ENCODE measurements at regions not wholly inside any gene's neighbourhood (a gene's known extent, or its start where the extent isn't known, plus 50 kb on each side); places are given as distances from the start of the nearest gene placed in this dataset.

- Histone ChIP-seq H3K4me1 (ENCODE audit: low read length) (no peaks in the 10 kb centered on the region), H3K9me2 (replicated peaks; ENCODE audit: insufficient read depth, low read length) (no peaks in the 10 kb centered on the region), H3K27me3 (replicated peaks; ENCODE audit: insufficient read depth, low read length) (no peaks in the 10 kb centered on the region), H3K9ac (ENCODE audit: low read length) (no peak overlapping the region), H3F3A (ENCODE audit: insufficient read depth, low read length) (no peaks in the 10 kb centered on the region), H3K9me3 (replicated peaks; ENCODE audit: insufficient read depth, low read length) (no peaks in the 10 kb centered on the region), H3K27ac (ENCODE audit: low read length) (no peak overlapping the region), H3K36me3 (replicated peaks; ENCODE audit: insufficient read depth, low read length) (no peaks in the 10 kb centered on the region), H3K79me2 (ENCODE audit: low read length) (no peaks in the 10 kb centered on the region), H2AFZ (ENCODE audit: low read length) (no peak overlapping the region), H3K4me3 (ENCODE audit: low read length) (no peak overlapping the region), H3K4me2 (ENCODE audit: low read depth, low read length) (no peak overlapping the region), H4K20me1 (ENCODE audit: insufficient read depth, low read length) (no peaks in the 10 kb centered on the region)
- DNase-seq, result no peak
- no peak for TF ChIP-seq EZH2phosphoT487 (IDR thresholded peaks at IDR 0.05; ENCODE audit: low read length)
- TF ChIP-seq EZH2 (optimal IDR thresholded peaks at IDR 0.05; ENCODE audit: low read depth, low read length), result no peak
- TF ChIP-seq, protein P1, sequence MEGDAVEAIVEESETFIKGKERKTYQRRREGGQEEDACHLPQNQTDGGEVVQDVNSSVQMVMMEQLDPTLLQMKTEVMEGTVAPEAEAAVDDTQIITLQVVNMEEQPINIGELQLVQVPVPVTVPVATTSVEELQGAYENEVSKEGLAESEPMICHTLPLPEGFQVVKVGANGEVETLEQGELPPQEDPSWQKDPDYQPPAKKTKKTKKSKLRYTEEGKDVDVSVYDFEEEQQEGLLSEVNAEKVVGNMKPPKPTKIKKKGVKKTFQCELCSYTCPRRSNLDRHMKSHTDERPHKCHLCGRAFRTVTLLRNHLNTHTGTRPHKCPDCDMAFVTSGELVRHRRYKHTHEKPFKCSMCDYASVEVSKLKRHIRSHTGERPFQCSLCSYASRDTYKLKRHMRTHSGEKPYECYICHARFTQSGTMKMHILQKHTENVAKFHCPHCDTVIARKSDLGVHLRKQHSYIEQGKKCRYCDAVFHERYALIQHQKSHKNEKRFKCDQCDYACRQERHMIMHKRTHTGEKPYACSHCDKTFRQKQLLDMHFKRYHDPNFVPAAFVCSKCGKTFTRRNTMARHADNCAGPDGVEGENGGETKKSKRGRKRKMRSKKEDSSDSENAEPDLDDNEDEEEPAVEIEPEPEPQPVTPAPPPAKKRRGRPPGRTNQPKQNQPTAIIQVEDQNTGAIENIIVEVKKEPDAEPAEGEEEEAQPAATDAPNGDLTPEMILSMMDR (IDR thresholded peaks at IDR 0.05; ENCODE audit: low read length), result no peak
These were observed 63.5 kb upstream of the RELN start for GRCh38 chr7:104052979-104053378.

GRCh38 chr7:104048055-104048454 lies 58.6 kb upstream of the RELN start:
- Histone ChIP-seq H3K9me2 (replicated peaks; ENCODE audit: insufficient read depth, low read length) (no peaks in the 10 kb centered on the region), H3K27me3 (replicated peaks; ENCODE audit: insufficient read depth, low read length) (no peaks in the 10 kb centered on the region), H3K79me2 (ENCODE audit: low read length) (no peaks in the 10 kb centered on the region), H3K4me1 (ENCODE audit: low read length) (no peaks in the 10 kb centered on the region), H3K36me3 (replicated peaks; ENCODE audit: insufficient read depth, low read length) (no peaks in the 10 kb centered on the region), H4K20me1 (ENCODE audit: insufficient read depth, low read length) (no peaks in the 10 kb centered on the region), H3K9ac (ENCODE audit: low read length) (no peak overlapping the region), H3F3A (ENCODE audit: insufficient read depth, low read length) (no peaks in the 10 kb centered on the region), H3K9me3 (replicated peaks; ENCODE audit: insufficient read depth, low read length) (no peaks in the 10 kb centered on the region), H3K4me2 (ENCODE audit: low read depth, low read length) (no peak overlapping the region), H3K4me3 (ENCODE audit: low read length) (no peak overlapping the region), H2AFZ (ENCODE audit: low read length) (no peak overlapping the region), H3K27ac (ENCODE audit: low read length) (no peak overlapping the region)
- TF ChIP-seq EZH2phosphoT487 (IDR thresholded peaks at IDR 0.05; ENCODE audit: low read length) (no peak), EZH2 (optimal IDR thresholded peaks at IDR 0.05; ENCODE audit: low read depth, low read length) (no peak)
- no peak for DNase-seq

DNA sequence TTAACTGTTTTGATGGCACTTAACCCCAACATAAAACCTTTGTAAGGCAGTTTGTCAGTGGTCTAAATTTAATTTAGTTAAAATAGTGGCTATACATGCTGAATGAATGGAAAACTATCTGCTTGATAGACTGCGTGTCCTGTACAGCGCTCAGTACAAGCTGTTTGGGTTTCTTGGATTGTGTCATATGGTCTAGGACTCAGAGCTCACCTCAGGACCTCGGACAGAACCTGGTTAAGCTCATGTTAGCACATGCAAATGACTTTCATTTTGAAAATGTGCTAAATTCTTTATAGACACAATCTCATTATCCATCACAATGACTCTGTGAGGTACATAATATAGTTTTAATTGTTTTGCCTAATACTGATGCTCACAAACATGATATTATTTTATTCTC lies 55.7 kb upstream of the RELN start:
- Histone ChIP-seq H4K20me1 (ENCODE audit: insufficient read depth, low read length) (no peaks in the 10 kb centered on the region), H3K4me2 (ENCODE audit: low read depth, low read length) (no peak overlapping the region)
- no peak for DNase-seq

GRCh38 chr7:104040666-104041065 lies 51.2 kb upstream of the RELN start:
- Histone ChIP-seq H3K79me2 (ENCODE audit: low read length) (no peaks in the 10 kb centered on the region), H3F3A (ENCODE audit: insufficient read depth, low read length) (no peaks in the 10 kb centered on the region), H4K20me1 (ENCODE audit: insufficient read depth, low read length) (no peaks in the 10 kb centered on the region), H3K27me3 (replicated peaks; ENCODE audit: insufficient read depth, low read length) (no peaks in the 10 kb centered on the region), H3K9ac (ENCODE audit: low read length) (no peak overlapping the region), H3K9me2 (replicated peaks; ENCODE audit: insufficient read depth, low read length) (no peaks in the 10 kb centered on the region), H3K36me3 (replicated peaks; ENCODE audit: insufficient read depth, low read length) (no peaks in the 10 kb centered on the region), H3K4me1 (ENCODE audit: low read length) (no peaks in the 10 kb centered on the region), H2AFZ (ENCODE audit: low read length) (no peak overlapping the region), H3K4me2 (ENCODE audit: low read depth, low read length) (no peak overlapping the region), H3K27ac (ENCODE audit: low read length) (no peak overlapping the region), H3K4me3 (ENCODE audit: low read length) (no peak overlapping the region), H3K9me3 (replicated peaks; ENCODE audit: insufficient read depth, low read length) (no peaks in the 10 kb centered on the region)
- TF ChIP-seq EZH2 (optimal IDR thresholded peaks at IDR 0.05; ENCODE audit: low read depth, low read length) (no peak), EZH2phosphoT487 (IDR thresholded peaks at IDR 0.05; ENCODE audit: low read length) (no peak)
- TF ChIP-seq, protein P1 (IDR thresholded peaks at IDR 0.05; ENCODE audit: low read length), result no peak
- no peak for DNase-seq

More for the DNA sequence above, 55.7 kb upstream of the RELN start:
- Histone ChIP-seq H3K9me2 (replicated peaks; ENCODE audit: insufficient read depth, low read length) (no peaks in the 10 kb centered on the region), H3F3A (ENCODE audit: insufficient read depth, low read length) (no peaks in the 10 kb centered on the region), H3K36me3 (replicated peaks; ENCODE audit: insufficient read depth, low read length) (no peaks in the 10 kb centered on the region), H3K4me1 (ENCODE audit: low read length) (no peaks in the 10 kb centered on the region), H3K79me2 (ENCODE audit: low read length) (no peaks in the 10 kb centered on the region), H2AFZ (ENCODE audit: low read length) (no peak overlapping the region), H3K27me3 (replicated peaks; ENCODE audit: insufficient read depth, low read length) (no peaks in the 10 kb centered on the region), H3K4me3 (ENCODE audit: low read length) (no peak overlapping the region), H3K9ac (ENCODE audit: low read length) (no peak overlapping the region), H3K9me3 (replicated peaks; ENCODE audit: insufficient read depth, low read length) (no peaks in the 10 kb centered on the region), H3K27ac (ENCODE audit: low read length) (no peak overlapping the region)
- TF ChIP-seq EZH2 (optimal IDR thresholded peaks at IDR 0.05; ENCODE audit: low read depth, low read length) (no peak), EZH2phosphoT487 (IDR thresholded peaks at IDR 0.05; ENCODE audit: low read length) (no peak)
- TF ChIP-seq, protein P1 (IDR thresholded peaks at IDR 0.05; ENCODE audit: low read length), result no peak

Measured in MM.1S (cell line).